GM12891 (cell line): ENCODE measurements at regions not wholly inside any gene's neighbourhood (a gene's known extent, or its start where the extent isn't known, plus 50 kb on each side); places are given as distances from the start of the nearest gene placed in this dataset.

Experiments
- DNase-seq: peaks from one replicate; pipeline ENCODE4 v3.0.0; 2011; ENCODE audit warnings: low spot score; ENCODE audit not compliant: insufficient read length
- FAIRE-seq: peaks from 2 replicates; lab custom pipeline; 2011; peaks lifted over from hg19 to GRCh38; lab: Jason Lieb, UNC
- PAX5 ChIP-seq: IDR thresholded peaks from 2 replicates; pipeline ENCODE4 v1.6.1; 2011; ENCODE audit warnings: low read length, moderate library complexity, mild to moderate bottlenecking; ENCODE audit not compliant: insufficient read depth, severe bottlenecking
- POLR2A ChIP-seq: IDR thresholded peaks from 2 replicates; pipeline ENCODE4 v1.6.1; 2011; ENCODE audit warnings: low read depth, low read length, control low read depth
- POLR2AphosphoS5 ChIP-seq: IDR thresholded peaks from 2 replicates; pipeline ENCODE4 v1.6.1; 2011; ENCODE audit warnings: low read depth, low read length, control low read depth
- POU2F2 ChIP-seq: IDR thresholded peaks from 2 replicates; pipeline ENCODE4 v1.6.1; 2011; ENCODE audit warnings: low read depth, mild to moderate bottlenecking, control low read depth, low read length, moderate library complexity
- SPI1 ChIP-seq: IDR thresholded peaks from 2 replicates; pipeline ENCODE4 v1.6.1; 2011; ENCODE audit warnings: low read depth, low read length, control low read depth
- TAF1 ChIP-seq: IDR thresholded peaks from 2 replicates; pipeline ENCODE4 v1.6.1; 2011; ENCODE audit warnings: low read depth, low read length, control low read depth

GRCh38 chr9:129283291-129283691, 105.2 kb upstream of the IER5L start:
- DNase-seq = no peak
- TF ChIP-seq POU2F2 (no peak), SPI1 (no peak), TAF1 (no peak), POLR2AphosphoS5 (no peak), POLR2A (no peak), PAX5 (no peak)
- no peak for FAIRE-seq

DNA sequence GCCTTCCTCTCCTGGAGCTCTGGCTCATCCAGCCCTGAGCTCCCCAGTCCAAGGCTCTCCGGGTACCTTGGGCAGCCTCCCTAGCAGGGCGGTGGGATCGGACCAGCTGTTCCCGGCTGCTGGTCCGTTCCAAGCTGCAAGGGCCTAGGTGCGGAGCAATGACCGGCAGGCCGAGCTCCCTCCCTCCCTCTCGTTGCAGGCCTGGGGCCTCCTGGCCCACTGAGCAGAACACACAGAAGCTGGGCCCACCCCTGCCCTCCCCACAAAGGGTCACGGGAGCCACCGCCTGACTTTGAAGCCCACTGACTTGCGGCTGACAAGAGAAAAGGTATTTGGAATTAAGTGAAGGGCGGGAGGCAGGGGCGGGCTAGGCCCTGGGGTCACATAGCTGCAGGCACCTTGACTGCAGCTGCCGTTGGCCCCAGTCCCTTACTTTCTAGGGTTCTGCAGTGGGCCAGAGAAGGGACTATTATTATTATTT, 104.7 kb upstream of the IER5L start:
- TF ChIP-seq SPI1 = no peak
- no peak for TF ChIP-seq POU2F2
- TF ChIP-seq TAF1 = no peak
- no peak for TF ChIP-seq POLR2A
- no peak for TF ChIP-seq POLR2AphosphoS5
- no peak for TF ChIP-seq PAX5
- DNase-seq = no peak
- no peak for FAIRE-seq

GRCh38 chr9:129282272-129282671, 104.2 kb upstream of the IER5L start:
- no peak for DNase-seq
- no peak for FAIRE-seq
- TF ChIP-seq TAF1 = no peak
- no peak for TF ChIP-seq SPI1
- TF ChIP-seq PAX5 = no peak
- no peak for TF ChIP-seq POLR2AphosphoS5
- no peak for TF ChIP-seq POU2F2
- TF ChIP-seq POLR2A = no peak

DNA sequence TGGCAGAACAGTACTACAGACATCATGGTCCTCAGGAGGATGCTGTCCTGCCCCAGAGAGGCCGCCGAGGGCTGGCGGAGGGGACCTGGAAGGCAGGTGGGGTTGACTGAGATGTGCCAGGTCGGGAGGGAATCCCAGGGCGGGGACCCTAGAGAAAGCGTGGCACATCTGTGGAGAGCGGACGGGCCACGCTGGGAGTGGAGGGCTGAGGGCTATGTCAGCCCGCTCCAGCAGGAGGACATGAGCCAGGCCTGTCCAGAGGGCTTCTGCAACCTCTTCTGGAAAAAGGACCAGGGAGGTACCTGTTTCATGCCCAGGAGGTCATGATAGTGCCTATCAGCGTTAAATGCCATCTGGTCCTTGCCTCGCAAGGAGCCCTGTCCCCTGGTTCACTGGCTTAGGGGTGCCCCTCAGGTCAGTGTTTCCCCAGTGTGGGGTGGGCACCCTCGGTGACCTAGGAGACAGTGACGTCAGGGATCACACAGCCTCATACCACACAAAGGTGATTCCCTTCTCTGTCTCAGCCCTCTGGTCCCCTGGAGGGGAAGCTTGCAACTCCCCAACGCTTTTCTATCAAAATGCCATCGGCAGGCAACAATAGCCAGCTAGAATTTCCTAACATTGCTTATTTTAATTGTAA, 103.6 kb upstream of the IER5L start:
- no peak for TF ChIP-seq POU2F2
- no peak for TF ChIP-seq SPI1
- TF ChIP-seq POLR2AphosphoS5 = no peak
- no peak for DNase-seq
- no peak for FAIRE-seq

GRCh38 chr9:129280623-129281271, 102.7 kb upstream of the IER5L start:
- FAIRE-seq (no peak), DNase-seq (no peak)
- TF ChIP-seq SPI1 = no peak
- TF ChIP-seq POLR2AphosphoS5 = no peak
- no peak for TF ChIP-seq PAX5
- TF ChIP-seq POLR2A = no peak
- no peak for TF ChIP-seq TAF1
- TF ChIP-seq POU2F2 = no peak

- TF ChIP-seq SPI1 = no peak
- TF ChIP-seq POLR2A = no peak
- DNase-seq (no peak), FAIRE-seq (no peak)
These were observed 102.2 kb upstream of the IER5L start for GRCh38 chr9:129280236-129280622.

DNA sequence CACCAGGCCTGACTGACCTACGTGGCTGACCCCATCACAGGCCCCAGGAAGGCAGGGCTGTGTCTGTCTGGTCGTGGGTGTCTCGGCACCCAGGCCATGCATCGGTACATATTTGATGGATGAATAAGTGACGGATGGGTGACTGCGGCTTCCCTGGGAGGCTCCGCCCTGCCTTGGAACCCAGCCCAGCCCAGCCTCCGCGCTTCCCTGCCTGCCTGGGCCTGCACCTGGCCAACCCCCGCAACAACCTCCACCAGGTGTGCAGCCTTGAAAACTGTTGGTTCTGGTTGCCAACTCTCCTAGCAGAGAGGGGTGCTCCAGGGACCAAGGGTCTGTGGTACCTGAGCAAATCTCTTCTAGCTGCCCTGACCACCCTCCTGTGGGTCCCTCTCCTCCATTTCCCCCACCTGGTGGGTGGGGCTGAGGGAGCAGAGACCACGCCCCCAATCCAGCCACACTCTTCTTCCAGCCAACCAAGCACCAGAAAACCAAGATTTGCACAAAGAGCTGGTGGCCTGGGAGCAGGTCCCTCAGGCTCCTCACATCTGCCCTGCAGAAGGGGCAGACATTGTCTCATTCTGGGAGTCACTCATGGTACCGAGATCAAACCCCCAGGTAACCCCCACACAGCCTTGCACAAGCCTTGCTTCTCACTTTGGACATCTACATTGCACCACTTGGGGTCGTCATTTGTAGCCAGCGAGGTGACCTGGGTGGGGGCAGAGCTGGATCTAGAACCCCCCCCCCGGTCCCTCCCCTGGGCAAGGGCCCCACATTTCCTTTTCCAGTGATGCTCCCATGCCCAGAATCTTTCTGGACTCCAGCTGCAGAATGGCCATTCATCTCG, 100.6 kb upstream of the IER5L start:
- TF ChIP-seq TAF1 = no peak
- TF ChIP-seq POLR2AphosphoS5 = no peak
- no peak for TF ChIP-seq PAX5
- no peak for TF ChIP-seq SPI1
- no peak for TF ChIP-seq POLR2A
- TF ChIP-seq POU2F2 = no peak
- peak; percentile 38 for FAIRE-seq
- no peak for DNase-seq

GRCh38 chr9:129276486-129277230, 98.6 kb upstream of the IER5L start:
- no peak for DNase-seq
- FAIRE-seq = no peak
- TF ChIP-seq TAF1 = no peak
- TF ChIP-seq PAX5 = no peak
- TF ChIP-seq POU2F2 = no peak
- no peak for TF ChIP-seq SPI1
- TF ChIP-seq POLR2AphosphoS5 = no peak
- TF ChIP-seq POLR2A = no peak

DNA sequence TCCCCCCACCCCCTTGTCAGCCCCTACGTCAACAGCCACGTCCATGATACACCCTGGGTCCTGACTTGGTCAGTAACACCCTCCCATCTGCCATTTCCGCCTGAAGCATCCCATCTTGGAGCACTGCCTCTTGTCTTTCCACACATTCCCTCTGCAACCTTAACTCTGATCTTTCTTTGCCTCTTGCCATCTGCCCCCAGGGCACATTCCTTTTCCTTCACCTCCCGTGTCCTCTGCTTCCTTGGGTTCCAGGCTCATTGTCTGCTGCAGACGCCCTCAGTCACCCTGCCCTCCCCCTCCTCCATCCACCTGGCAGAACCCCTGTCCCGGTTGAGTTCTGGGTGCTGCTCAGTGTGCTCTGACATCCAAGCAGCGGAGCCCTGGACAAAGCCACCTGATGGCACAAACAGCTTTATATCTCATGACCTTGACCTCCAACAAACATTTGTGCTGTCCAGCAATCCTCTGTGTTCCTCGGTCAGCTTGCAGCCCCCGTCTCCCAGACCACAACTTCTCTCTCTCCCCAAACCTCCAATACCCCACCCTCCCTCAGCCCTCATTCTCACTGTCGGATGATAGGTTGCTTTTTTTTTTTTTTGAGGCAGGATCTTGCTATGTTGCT, 97.7 kb upstream of the IER5L start:
- FAIRE-seq (no peak), DNase-seq (no peak)
- TF ChIP-seq PAX5 (no peak), POLR2AphosphoS5 (no peak), POU2F2 (no peak), POLR2A (no peak), TAF1 (no peak), SPI1 (no peak)
